ENCODE measurements at regions not wholly inside any gene's neighbourhood (a gene's known extent, or its start where the extent isn't known, plus 50 kb on each side); places are given as distances from the start of the nearest gene placed in this dataset.
"Not testable (repeated sequence)": the region's sequence is repeated elsewhere in the genome, so short reads cannot be mapped to it uniquely, and the experiment has no call there.

DNA sequence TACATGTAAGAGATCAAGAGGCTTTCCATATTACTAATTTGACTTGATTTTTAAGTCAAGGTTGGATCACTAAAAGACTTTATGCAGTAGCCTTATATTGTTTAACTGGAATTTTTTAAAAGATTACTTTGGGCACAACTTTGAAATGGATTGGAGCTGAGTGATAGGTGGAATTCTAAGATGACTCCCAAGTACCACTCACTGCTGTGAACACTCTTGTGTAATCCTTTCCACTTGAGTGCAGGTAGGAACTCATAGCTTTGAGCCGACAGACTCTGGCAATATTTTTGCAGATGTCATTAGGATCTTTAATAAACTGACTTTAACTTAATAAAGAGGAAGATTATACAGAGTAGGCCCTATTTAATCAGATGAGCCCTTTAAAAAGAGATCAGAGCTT, 831.1 kb upstream of the NCAM2 start:
- DNase-seq, result no peak

GRCh38 chr21:20169812-20170576, 828.2 kb upstream of the NCAM2 start:
- no peak for DNase-seq

- DNase-seq, result no peak
These were observed 812.0 kb upstream of the NCAM2 start for GRCh38 chr21:20186186-20186585.

DNA sequence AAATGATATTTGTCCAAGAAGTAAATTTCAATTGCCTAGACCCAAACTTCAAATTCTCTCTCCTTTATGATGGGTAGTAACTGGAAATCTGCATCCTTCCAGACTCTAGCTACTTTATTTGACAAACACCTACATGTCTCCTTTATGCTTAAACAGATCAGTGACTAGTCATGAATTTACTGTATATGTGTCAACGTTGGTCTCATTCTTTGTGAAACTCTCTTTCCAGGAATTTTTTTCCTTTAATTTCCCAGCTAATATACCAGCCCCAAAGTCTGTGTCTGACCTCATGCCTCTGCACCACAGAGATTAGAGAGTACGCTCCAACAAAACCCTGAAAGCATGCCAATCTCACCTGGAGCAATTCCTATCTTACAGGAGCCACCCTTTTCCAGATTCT, 811.2 kb upstream of the NCAM2 start:
- no peak for DNase-seq

DNA sequence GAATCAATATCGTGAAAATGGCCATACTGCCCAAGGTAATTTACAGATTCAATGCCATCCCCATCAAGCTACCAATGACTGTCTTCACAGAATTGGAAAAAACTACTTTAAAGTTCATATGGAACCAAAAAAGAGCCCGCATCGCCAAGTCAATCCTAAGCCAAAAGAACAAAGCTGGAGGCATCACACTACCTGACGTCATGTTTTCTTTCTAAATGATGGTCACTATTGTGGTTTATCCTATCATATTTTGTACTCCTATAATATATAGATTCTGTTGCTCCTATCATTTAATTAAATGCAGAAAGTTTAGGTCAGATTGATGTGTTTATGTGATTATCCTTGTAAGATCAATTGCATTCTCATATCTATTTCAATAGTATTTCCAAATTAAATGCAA, 796.9 kb upstream of the NCAM2 start:
- not testable (repeated sequence) for DNase-seq

DNA sequence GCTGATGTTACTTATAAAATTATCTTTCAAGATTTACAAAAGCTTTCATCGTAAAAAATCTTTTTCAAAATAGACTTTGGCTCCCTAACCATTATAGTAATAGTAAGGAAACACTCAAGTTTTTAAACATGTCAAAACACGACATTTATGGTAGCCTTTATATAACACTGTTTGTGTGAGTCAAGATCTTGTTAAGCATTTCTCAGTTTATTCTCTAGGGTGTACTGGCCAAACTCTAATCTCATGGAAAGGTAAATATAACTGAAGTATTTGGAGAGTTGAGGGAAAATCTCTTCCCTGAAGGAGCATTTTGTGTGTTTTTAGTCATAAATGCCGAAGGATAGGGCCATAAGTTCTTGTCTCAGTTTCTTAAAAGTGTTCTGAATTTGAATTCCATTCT, 790.9 kb upstream of the NCAM2 start:
- DNase-seq, result no peak

- no peak for DNase-seq
These were observed 782.2 kb upstream of the NCAM2 start for GRCh38 chr21:20215959-20216358.

GRCh38 chr21:20220586-20220985, 777.6 kb upstream of the NCAM2 start:
- no peak for DNase-seq

DNA sequence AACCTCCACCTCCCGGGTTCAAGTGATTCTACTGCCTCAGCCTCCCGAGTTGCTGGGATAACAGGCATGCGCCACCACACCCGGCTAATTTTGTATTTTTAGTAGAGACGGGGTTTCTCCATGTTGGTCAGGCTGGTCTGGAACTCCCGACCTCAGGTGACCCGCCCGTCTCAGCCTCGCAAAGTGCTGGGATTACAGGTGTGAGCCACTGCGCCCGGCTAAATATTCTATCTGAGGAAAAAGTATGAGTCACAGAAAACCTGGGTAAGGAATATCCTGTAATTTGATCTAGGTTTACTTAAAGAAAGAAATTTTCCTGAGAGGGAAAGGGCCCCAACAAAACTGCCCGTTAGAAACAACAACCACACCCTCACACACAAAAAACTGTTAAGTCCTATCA, 776.2 kb upstream of the NCAM2 start:
- DNase-seq, result not testable (repeated sequence)

DNA sequence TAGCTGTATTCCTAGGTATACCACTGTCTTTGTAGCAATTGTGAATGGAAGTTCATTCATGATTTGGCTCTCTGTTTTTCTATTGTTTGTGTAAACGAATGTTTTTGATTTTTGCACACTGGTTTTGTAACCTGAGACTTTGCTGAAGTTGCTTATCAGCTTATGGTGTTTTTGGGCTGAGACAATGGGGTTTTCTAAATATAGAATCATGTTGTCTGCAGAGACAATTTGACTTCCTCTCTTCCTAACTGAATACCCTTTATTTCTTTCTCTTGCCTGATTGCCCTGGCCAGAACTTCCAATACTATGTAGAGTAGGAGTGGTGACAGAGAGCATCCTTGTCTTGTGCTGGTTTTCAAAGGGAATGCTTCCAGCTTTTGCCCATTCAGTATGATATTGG, 761.6 kb upstream of the NCAM2 start:
- not testable (repeated sequence) for DNase-seq

- no peak for DNase-seq
These were observed 748.8 kb upstream of the NCAM2 start for GRCh38 chr21:20249401-20249800.

DNA sequence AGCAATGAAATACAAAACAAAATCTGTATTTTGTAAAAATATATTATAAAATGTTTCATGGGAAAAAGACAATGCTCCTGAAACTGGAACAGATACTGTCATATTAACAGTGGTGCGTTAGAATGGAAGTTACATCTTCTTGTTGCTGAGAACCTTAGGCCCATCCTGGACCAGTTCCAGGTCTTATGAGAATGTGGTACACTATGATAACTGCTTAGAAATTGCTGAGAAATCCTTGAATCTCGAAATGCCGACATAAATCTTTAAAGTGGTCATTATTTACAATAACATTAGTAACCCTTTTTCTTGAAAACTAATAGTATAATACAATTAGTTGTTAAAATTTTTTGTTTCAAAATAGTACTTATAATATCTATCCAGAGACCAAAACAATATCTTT, 747.9 kb upstream of the NCAM2 start:
- DNase-seq, result no peak

DNA sequence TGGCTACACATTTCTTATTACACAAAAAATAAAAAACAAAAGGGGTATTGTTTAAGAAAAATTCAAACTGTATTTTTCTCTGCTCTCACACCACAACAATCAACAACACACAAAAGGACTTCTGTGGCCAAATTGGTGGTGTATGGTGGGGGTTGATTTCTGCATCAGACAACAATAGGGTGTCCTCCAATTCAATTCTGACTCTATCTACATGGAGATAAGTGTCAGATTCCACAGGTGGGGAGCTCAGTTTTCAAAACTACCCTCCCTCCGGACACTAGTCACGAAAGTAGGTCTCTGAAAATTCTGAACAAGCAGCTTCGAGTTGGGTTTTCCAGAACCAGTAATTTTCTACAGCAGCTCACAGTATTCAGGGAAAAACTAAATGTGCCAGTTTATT, 744.9 kb upstream of the NCAM2 start:
- no peak for DNase-seq

GRCh38 chr21:20254964-20255363, 743.2 kb upstream of the NCAM2 start:
- DNase-seq, result no peak

GRCh38 chr21:20257052-20257740, 741.0 kb upstream of the NCAM2 start:
- DNase-seq, result no peak

- DNase-seq, result no peak
These were observed 739.7 kb upstream of the NCAM2 start for GRCh38 chr21:20258542-20258941.

- DNase-seq, result no peak
These were observed 739.0 kb upstream of the NCAM2 start for GRCh38 chr21:20259031-20259867.

DNA sequence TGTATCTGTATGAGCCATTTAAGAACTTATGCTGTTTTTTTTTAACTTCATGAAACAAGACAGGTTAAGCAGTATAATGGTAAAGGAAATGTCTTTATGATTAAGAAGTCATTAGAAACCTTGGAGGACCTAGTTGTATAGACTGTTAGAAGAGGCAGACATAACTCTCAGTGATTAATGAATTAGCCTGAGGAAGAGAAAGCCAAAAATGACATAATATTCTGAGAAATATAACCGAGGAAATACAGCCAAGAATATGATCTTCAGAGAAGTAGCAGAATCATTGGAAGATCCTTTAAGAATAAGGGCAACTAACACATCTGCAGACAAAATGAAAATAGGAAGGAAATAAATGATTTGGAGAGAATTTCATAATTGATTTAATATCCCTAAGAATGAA, 738.1 kb upstream of the NCAM2 start:
- DNase-seq, result no peak

GRCh38 chr21:20261364-20261763, 736.8 kb upstream of the NCAM2 start:
- DNase-seq, result peak; percentile 7

GRCh38 chr21:20265707-20266440, 732.3 kb upstream of the NCAM2 start:
- DNase-seq, result no peak

DNA sequence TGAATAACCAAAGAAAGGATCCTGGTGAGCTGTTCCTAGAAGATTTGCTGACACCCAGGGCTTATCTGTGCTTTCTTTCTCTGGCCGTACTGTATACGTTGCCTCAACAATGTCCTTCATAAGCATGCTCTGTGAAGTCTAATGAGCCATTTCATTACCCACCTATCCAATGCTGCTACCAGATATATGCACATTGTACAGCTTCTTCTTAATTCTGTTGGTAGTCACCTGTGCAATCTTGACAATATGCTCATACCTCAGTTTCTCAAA, 731.8 kb upstream of the NCAM2 start:
- no peak for DNase-seq

GRCh38 chr21:20270365-20271055, 727.7 kb upstream of the NCAM2 start:
- DNase-seq, result no peak

Data from left kidney (tissue), 1 donor.